ENCODE measurements at regions not wholly inside any gene's neighbourhood (a gene's known extent, or its start where the extent isn't known, plus 50 kb on each side); places are given as distances from the start of the nearest gene placed in this dataset.

GRCh38 chr14:95006479-95006878 lies 150.8 kb downstream of the DICER1 start:
- TF ChIP-seq CTCF (IDR thresholded peaks at IDR 0.05) (no peak), RELA (CRISPR knock-in tag; IDR thresholded peaks at IDR 0.05; ENCODE audit: borderline replicate concordance) (no peak), PRRX2 (CRISPR knock-in tag; IDR thresholded peaks at IDR 0.05) (no peak), RORB (CRISPR knock-in tag; IDR thresholded peaks at IDR 0.05) (no peak), ATF3 (CRISPR knock-in tag; conservative IDR thresholded peaks at IDR 0.05) (no peak), USF1 (CRISPR knock-in tag; IDR thresholded peaks at IDR 0.05) (no peak)

Measured in WTC11 (cell line).